GM23338 (cell line): ENCODE measurements at regions not wholly inside any gene's neighbourhood (a gene's known extent, or its start where the extent isn't known, plus 50 kb on each side); places are given as distances from the start of the nearest gene placed in this dataset.

ENCODE experiments used
- ATAC-seq: fragments of 200-7000 bp; cut with Tn5 transposase; 3 replicates; pipeline ENCODE4 v1.9.1; 2020
- DNase-seq: peaks from one replicate; pipeline ENCODE4 v3.0.0-alpha.2; 2015; ENCODE audit warnings: low spot score
- H2AFZ ChIP-seq: fragments of 200-600 bp; sonication (generic); 2 replicates; pipeline ENCODE4 v1.8.0; 2016; ENCODE audit warnings: antibody characterized with exemption, mild to moderate bottlenecking, moderate library complexity
- H3F3A ChIP-seq: fragments of 200-600 bp; sonication (generic); replicated peaks from 2 replicates; pipeline ENCODE4 v1.8.0; 2017; ENCODE audit warnings: antibody characterized with exemption, mixed run types, low read depth
- H3K27ac ChIP-seq: fragments of 200-600 bp; sonication (generic); 2 replicates; pipeline ENCODE4 v1.6.1; 2016; ENCODE audit warnings: low read depth
- H3K27me3 ChIP-seq: fragments of 200-600 bp; sonication (generic); 2 replicates; pipeline ENCODE4 v1.8.0; 2016; ENCODE audit warnings: mild to moderate bottlenecking, mixed run types, moderate library complexity; ENCODE audit not compliant: insufficient read depth
- H3K36me3 ChIP-seq: fragments of 200-600 bp; sonication (generic); 2 replicates; pipeline ENCODE4 v1.8.0; 2016; ENCODE audit warnings: mild to moderate bottlenecking; ENCODE audit not compliant: insufficient read depth
- H3K4me1 ChIP-seq: fragments of 200-600 bp; sonication (generic); 2 replicates; pipeline ENCODE4 v1.8.0; 2016; ENCODE audit warnings: mild to moderate bottlenecking, moderate library complexity; ENCODE audit not compliant: insufficient read depth
- H3K4me2 ChIP-seq: fragments of 200-600 bp; sonication (generic); 2 replicates; pipeline ENCODE4 v1.7.1; 2017; ENCODE audit warnings: mixed run types
- H3K4me3 ChIP-seq: fragments of 200-600 bp; sonication (generic); 2 replicates; pipeline ENCODE4 v1.6.1; 2016; ENCODE audit warnings: mixed run types
- H3K79me2 ChIP-seq: fragments of 200-600 bp; sonication (generic); replicated peaks from 2 replicates; pipeline ENCODE4 v1.8.0; 2017; ENCODE audit warnings: mild to moderate bottlenecking; ENCODE audit not compliant: insufficient read depth
- H3K9me2 ChIP-seq: fragments of 200-600 bp; sonication (generic); 2 replicates; pipeline ENCODE4 v1.8.0; 2017; ENCODE audit not compliant: insufficient read depth
- H4K20me1 ChIP-seq: fragments of 200-600 bp; sonication (generic); replicated peaks from 2 replicates; pipeline ENCODE4 v1.8.0; 2017; ENCODE audit warnings: mild to moderate bottlenecking; ENCODE audit not compliant: insufficient read depth
- H3K27ac Mint-ChIP-seq: 2 replicates; pipeline ENCODE4 v1.8.0; 2020; ENCODE audit warnings: inconsistent platforms, mild to moderate bottlenecking, moderate library complexity, mixed read lengths
- H3K27me3 Mint-ChIP-seq: 3 replicates; pipeline ENCODE4 v1.8.0; 2022; ENCODE audit warnings: low read depth, mild to moderate bottlenecking, moderate library complexity, mixed read lengths, inconsistent platforms; ENCODE audit not compliant: insufficient read depth, poor library complexity
- H3K36me3 Mint-ChIP-seq: 3 replicates; pipeline ENCODE4 v1.8.0; 2021; ENCODE audit warnings: low read depth, mild to moderate bottlenecking, inconsistent platforms, moderate library complexity, mixed read lengths
- H3K4me1 Mint-ChIP-seq: 3 replicates; pipeline ENCODE4 v1.8.0; 2020; ENCODE audit warnings: mild to moderate bottlenecking, inconsistent platforms, mixed read lengths
- H3K4me3 Mint-ChIP-seq: 3 replicates; pipeline ENCODE4 v1.8.0; 2021; ENCODE audit warnings: moderate library complexity, mild to moderate bottlenecking, inconsistent platforms, mixed read lengths
- H3K9me3 Mint-ChIP-seq: 3 replicates; pipeline ENCODE4 v1.8.0; 2020; ENCODE audit warnings: moderate library complexity, mild to moderate bottlenecking, inconsistent platforms, mixed read lengths
- CREB1 ChIP-seq: fragments of 250-450 bp; sonication (Bioruptor Pico); IDR thresholded peaks from 2 replicates; pipeline ENCODE4 v1.5.0; 2020; ENCODE audit warnings: low read depth, mild to moderate bottlenecking, moderate library complexity
- CTCF ChIP-seq, 2 experiments: fragments of 200-600 bp in 1 of 2; sonication (generic) in 1 of 2; conservative IDR thresholded peaks; 2 replicates each; pipeline versions ENCODE4 v1.5.1 to v1.6.1; 2016 to 2017; ENCODE audit warnings: antibody characterized with exemption in 2 of 2, low read depth in 2 of 2, mild to moderate bottlenecking in 2 of 2, moderate library complexity in 1 of 2
- ETS1 ChIP-seq: IDR thresholded peaks from 2 replicates; pipeline ENCODE4 v1.6.1; 2016; ENCODE audit warnings: antibody characterized with exemption
- EZH2 ChIP-seq: fragments of 200-600 bp; sonication (generic); IDR thresholded peaks from one replicate; pipeline ENCODE4 v1.8.0; 2017; ENCODE audit warnings: antibody characterized with exemption, mild to moderate bottlenecking, low read depth; ENCODE audit not compliant: unreplicated experiment
- EZH2phosphoT487 ChIP-seq: fragments of 200-600 bp; sonication (generic); IDR thresholded peaks from one replicate; pipeline ENCODE4 v1.8.1; 2018; ENCODE audit warnings: antibody characterized with exemption; ENCODE audit not compliant: unreplicated experiment
- JUNB ChIP-seq: IDR thresholded peaks from one replicate; pipeline ENCODE4 v1.6.1; 2016; ENCODE audit warnings: antibody characterized with exemption; ENCODE audit not compliant: unreplicated experiment
- NANOG ChIP-seq: IDR thresholded peaks from 2 replicates; pipeline ENCODE4 v1.6.1; 2016; ENCODE audit warnings: antibody characterized with exemption, borderline replicate concordance
- POLR2AphosphoS5 ChIP-seq: IDR thresholded peaks from 2 replicates; pipeline ENCODE4 v1.6.1; 2016; ENCODE audit warnings: antibody characterized with exemption, low read depth
- REST ChIP-seq: IDR thresholded peaks from one replicate; pipeline ENCODE4 v1.6.1; 2018; ENCODE audit warnings: antibody characterized with exemption; ENCODE audit not compliant: unreplicated experiment
- STAT1 ChIP-seq: IDR thresholded peaks from one replicate; pipeline ENCODE4 v1.6.1; 2016; ENCODE audit warnings: antibody characterized with exemption; ENCODE audit not compliant: unreplicated experiment
- ZNF114 ChIP-seq: fragments of 250-450 bp; sonication (Bioruptor Pico); IDR thresholded peaks from 2 replicates; pipeline ENCODE4 v1.5.0; 2020; ENCODE audit warnings: mild to moderate bottlenecking, moderate library complexity
- ZNF331 ChIP-seq: fragments of 250-450 bp; sonication (Bioruptor Pico); IDR thresholded peaks from 2 replicates; pipeline ENCODE4 v1.5.0; 2020; ENCODE audit warnings: low read depth, mild to moderate bottlenecking, moderate library complexity
- ZNF462 ChIP-seq: fragments of 250-450 bp; sonication (Bioruptor Pico); IDR thresholded peaks from 2 replicates; pipeline ENCODE4 v1.5.0; 2020; ENCODE audit warnings: mild to moderate bottlenecking, moderate library complexity

- H4K20me1 ChIP-seq: no peaks in the 10 kb centered on the region
- TF ChIP-seq STAT1 (no peak), REST (no peak), POLR2AphosphoS5 (no peak), ZNF462 (CRISPR knock-in tag) (no peak), JUNB (no peak), ETS1 (no peak), EZH2 (no peak), CTCF (conservative IDR thresholded peaks at IDR 0.05; ENCODE audit: low read depth in 2 of 2) (no peak), ZNF331 (CRISPR knock-in tag) (no peak), NANOG (no peak), EZH2phosphoT487 (no peak), CREB1 (CRISPR knock-in tag) (no peak), ZNF114 (CRISPR knock-in tag) (no peak)
- Mint-ChIP-seq H3K27ac (no peak overlapping the region), H3K4me3 (no peak overlapping the region), H3K9me3 (peaks cover 11% of the 10 kb centered on the region), H3K27me3 (peaks cover 3% of the 10 kb centered on the region), H3K36me3 (peaks cover 14% of the 10 kb centered on the region), H3K4me1 (peaks cover 21% of the 10 kb centered on the region)
- H3K27me3 ChIP-seq: no peaks in the 10 kb centered on the region
- no peaks in the 10 kb centered on the region for H3K9me2 ChIP-seq
- no peak for DNase-seq
- H3K27ac ChIP-seq: no peak overlapping the region
- H3K36me3 ChIP-seq: no peaks in the 10 kb centered on the region
- ATAC-seq: no peak
- H3K79me2 ChIP-seq: no peaks in the 10 kb centered on the region
- peaks cover 9% of the 10 kb centered on the region for H3K4me1 ChIP-seq
- no peak overlapping the region for H3K4me2 ChIP-seq
- no peaks in the 10 kb centered on the region for H3F3A ChIP-seq
- H2AFZ ChIP-seq: peak overlapping the region; percentile 81; the same call in 1 of the 2 replicates
- no peak overlapping the region for H3K4me3 ChIP-seq
Observed at GRCh38 chr5:173688703-173689102, 72.3 kb upstream of the BOD1 start.
